ENCODE measurements at regions not wholly inside any gene's neighbourhood (a gene's known extent, or its start where the extent isn't known, plus 50 kb on each side); places are given as distances from the start of the nearest gene placed in this dataset.
"Not testable (repeated sequence)": the region's sequence is repeated elsewhere in the genome, so short reads cannot be mapped to it uniquely, and the experiment has no call there.

DNA sequence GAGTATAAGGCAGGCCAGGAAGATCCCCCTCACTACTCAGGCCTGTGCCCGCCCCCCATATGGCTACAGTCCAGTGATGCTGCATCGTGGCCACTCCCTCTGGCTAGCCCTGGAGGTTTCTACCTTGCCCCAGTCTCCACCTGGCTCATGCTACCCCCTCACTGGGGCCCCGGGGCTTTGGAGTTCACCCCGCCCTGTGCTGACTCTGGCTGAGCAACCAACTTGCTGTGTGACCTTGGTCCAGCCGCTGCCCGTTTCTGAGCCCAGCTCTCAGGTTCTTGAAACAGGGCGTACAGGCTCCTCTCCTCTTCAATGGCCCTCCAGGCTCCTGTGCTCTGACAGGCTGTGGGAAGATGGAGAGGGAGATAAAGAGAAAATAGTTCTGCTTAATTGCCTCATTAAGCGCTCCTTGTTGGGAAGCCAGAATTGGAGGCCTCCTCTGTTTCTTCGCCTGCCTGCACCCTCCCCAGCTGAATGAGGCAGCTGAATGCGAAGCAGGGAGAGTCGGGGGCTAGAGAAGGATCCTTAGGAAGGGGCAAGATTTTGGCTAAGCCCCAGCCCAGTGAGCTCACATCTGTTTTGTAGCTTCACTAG, 138.2 kb upstream of the NCOR2 start:
- DNase-seq = no peak

DNA sequence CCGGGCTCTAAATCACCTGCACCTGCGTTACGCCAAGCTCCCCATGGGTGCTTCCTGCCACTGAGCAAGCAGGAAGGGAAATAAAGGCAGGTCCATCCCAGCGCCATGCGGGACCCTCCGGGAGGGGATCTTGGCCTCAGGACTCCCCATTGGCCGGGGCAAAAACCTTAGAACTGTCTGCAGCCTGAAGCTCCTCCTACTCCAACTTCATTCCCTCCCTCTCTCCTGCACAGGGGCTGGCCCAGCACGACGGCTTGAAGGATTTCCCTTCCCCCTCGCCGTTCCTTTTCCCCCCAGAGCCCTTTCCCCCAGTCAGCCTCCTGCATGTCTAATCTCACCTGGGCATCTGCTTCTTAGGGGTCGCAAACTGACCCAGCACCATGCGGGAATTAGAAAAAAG, 137.2 kb upstream of the NCOR2 start:
- DNase-seq = no peak

DNA sequence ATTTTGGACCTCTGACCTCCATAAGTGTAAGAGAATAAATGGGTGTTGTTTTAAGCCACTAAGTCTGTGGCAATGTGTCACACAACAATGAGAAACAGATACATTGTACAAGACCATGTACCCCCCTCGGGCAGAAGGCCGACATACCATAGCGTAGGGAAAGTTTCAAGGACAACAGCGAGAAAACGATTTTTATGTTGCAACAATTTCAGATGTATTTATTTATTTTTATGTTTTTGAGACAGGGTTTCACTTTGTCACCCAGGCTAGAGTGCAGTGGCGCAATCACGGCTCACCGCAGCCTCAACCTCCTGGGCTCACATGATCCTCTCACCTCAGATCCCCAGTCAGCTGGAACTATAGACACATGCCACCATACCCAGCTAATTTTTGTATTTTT, 136.4 kb upstream of the NCOR2 start:
- DNase-seq = peak; percentile 32

DNA sequence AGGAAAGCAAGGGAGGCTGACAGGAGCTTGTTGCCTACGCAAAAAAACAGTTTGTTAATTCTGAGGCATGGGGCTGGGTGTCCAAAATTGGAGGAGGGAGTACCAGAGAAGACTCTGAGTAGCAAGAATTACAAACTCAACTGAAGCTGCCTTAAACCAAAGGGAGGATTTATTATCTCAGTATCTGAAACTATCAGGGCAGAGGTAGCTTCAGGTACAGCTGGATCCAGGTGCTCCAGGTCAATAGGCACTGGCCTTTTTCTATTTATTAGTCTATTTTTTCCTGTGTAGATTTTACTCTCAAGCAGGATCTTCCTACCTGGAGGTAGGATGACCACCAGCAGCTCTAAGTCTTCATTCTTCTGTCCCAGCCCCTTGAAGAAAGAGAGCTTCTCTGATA, 135.3 kb upstream of the NCOR2 start:
- DNase-seq = no peak

DNA sequence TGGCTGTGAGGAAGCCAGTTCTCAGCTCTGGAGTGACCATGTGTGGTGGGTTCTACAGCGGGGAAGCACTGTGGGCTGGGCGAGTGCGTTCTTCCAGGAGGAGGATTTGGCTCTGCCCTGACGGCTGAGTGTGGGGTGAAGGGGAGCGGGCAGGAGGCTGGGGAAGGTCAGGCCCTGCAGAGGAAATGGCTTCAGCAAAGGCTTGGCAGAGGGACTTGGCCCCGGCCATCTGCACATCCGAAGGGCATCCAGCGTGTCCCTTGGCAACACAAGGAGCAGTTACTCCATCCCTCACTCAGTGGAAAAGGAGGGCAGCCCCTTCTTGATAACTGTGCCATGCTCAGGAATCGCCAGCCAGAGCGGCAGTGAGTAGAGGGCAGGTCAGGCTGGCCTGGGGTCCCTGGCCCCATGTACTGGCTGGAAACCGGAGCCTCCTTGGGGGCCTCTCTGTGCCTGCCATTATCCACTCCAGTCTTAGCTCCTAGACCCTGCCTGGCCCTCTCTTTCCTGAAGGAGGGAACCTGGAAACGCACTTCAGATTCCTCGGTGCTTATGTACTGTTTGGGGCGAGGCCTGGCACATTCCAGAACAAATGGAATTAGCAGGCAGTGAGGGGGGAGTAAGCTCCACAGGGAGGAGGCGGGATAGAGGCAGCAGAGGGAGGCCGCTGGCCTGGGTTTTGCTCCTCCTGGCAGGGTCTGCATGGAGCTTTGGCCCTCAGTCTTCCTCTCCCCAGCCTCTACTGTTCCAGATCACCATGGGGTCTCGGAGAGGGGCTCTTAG, 133.6 kb upstream of the NCOR2 start:
- no peak for DNase-seq

DNA sequence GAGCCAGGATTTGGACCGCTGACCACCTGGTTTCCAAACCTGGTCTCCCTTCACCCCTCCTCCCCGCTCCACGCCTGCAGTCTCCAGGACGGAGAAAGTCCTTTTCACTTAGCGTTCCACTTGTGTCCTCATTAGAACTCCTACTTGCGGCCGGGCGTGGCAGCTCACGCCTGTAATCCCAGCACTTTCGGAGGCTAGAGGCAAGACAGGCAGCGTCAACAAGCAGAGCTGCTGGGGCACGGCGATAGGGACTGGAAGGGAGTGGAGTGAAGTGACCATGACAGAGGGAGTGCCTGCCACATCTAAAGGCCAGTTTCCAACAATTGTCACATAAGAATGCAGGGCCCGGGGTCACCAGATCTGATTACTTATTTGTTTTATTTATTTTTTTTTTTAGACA, 132.5 kb upstream of the NCOR2 start:
- DNase-seq = no peak

DNA sequence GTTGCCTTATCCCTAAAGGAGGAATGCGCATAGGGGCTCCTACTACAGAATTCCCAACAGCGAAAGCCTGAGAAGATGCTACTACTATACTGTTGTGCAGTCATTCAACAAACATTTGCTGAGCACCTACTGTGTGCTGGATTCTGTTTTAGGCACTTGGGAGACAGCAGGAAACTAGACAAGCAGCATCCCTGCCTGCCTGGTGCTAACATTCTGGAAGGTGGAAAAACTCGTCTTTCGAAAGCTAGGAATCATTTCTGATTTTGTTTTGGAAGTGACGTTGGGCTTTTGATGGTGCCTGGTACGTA, 131.5 kb upstream of the NCOR2 start:
- DNase-seq = no peak

DNA sequence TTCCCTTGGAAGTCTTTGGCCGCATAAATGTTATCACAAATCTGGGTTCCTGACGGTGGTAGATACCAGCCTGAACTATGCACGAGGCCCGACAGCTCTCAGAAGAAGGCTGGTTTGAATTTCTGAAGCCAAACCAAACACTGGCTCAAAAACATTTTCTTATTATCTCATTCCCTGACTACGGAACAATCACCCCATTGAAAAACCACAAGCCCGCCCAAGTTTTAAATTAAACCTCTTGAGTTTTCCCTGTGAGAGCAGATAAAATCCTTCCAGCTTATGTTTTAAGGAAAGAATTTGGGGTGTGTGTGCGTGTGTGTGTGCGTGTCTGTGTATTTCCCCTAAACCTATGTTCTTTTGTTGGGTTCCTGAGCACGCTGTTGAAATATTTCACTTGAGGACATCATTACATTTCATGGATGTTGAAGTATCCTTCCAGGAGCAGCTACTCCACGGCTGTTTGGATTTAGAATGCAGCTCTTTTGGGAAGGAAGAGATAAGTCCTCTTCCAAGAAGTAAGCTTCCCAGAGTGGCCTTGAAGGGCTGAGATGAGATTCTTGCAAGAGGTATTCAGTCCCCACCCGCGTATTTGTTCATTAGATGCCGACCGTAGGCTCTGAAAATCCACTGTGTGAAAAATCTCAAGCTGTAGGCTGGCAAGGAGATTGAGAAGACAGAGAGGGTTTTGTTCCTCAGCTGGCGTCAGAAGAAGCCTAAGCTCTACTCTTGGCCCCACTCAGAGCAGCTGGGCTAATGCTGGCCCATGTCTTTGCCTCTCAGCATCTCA, 131.0 kb upstream of the NCOR2 start:
- DNase-seq = peak; percentile 68

DNA sequence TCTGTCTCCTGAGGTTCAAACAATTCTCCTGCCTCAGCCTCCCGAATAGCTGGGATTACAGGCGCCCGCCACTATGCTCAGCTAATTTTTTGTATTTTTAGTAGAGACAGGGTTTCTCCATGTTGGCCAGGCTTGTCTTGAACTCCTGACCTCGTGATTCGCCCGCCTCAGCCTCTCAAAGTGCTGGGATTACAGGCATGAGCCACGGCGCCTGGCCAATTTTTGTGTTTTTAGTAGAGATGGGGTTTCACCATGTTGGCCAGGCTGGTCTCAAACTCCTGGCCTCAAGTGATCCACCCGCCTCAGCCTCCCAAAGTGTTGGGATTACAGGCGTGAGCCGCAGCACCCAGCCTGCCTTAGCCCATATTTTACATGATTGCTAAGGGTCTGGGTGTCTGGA, 130.3 kb upstream of the NCOR2 start:
- not testable (repeated sequence) for DNase-seq

DNA sequence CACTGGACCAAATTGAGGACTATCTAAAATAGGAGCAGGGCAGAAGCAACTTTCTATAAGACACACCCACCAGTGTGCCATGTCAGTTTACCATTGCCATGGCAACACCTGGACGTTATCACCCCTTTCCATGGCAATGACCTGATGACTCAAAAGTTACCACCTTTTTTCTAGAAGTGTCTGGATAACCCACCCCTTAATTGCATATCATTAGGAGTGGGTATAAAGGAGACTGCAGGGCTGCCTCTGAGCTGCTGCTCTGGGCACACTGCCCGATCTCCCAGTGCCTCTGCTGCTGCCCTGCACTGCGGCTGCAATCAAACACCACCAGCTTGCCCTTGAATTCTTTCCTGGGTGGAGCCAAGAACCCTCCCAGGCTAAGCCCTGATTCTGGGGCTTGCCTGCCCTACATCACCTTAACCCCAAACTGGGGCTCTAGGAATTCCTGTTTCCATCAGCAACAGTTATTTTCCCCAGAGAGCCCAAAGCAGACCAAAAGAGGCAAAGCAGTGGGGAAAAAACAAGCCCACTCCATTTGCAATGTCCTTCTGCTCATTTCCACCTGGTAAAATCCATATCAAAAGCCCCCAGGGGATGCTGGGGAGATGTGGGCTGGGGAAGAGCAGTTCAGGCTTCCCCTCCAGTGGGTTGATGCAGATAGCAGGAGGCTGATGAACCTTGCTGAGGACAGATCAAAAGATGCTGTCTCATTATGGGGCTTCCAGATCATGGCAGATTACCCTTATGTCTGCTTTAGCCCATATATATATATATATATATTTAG, 129.5 kb upstream of the NCOR2 start:
- DNase-seq = peak; percentile 80

DNA sequence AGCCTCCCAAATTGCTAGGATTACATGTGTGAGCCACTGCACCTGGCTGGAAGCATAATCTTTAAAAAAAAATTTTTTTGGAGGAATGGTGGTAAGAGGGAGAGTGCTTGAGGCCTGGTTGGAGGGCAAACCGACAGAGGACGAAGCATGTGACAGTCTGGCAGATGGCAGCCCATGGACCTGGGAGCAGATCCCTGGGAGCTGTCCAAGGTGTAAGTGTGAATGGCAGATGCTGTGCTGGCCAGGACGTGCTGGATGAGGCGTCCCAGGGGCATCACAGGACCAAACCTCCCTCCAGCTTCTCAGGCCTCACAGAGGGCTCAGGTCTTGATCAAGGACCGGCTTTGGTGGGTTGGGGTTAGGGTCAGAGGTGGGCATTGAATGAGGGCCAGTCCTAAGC, 128.4 kb upstream of the NCOR2 start:
- no peak for DNase-seq

DNA sequence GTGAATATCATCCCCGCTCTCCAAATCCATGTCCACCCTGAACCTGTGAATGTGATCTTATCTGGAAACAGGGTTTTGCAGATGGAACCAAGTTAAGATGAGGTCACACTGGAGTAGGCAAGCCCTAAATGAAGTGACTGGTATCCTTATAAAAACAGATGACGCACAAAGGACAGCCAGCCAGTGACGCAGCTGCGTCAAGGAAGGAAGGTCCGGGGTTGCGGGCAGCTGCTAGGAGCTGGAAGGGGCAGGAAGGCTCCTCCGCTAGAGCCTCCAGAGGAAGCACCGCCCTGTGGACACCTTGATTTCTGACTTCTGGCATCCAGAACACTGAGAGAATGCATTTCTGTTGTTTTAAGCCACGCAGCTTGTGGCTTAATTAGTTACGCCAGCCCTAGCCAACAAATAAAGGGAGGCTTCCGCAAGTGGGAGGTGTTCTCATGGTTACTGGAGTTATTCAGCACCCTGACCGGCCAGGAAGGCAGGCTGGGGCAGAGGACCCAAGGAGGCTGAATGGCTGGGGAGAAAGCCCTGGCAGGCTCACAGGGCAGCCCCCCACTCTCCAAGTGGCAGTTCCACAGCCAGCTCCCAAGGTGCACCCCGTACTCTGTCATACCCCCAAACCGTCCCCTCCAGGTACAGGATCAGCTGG, 127.6 kb upstream of the NCOR2 start:
- DNase-seq = no peak

DNA sequence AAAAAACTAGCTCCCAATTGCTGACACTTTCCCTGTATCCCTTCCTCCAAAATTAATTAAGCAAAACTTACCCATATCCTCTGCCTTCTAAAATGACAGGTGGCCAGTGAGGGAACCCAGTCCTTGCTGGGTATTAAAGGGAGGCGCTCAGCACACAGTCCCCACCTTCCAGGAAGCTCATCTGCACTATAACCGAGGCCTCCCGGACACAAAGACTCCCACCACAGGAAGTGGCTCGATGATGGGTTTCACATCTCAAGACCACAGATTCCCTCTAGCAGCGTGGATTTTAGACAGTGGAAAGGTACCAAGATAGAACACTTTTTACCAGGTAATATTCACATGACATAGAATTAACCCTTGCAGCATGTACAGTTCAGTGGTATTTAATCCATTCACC, 126.8 kb upstream of the NCOR2 start:
- peak; percentile 63 for DNase-seq

DNA sequence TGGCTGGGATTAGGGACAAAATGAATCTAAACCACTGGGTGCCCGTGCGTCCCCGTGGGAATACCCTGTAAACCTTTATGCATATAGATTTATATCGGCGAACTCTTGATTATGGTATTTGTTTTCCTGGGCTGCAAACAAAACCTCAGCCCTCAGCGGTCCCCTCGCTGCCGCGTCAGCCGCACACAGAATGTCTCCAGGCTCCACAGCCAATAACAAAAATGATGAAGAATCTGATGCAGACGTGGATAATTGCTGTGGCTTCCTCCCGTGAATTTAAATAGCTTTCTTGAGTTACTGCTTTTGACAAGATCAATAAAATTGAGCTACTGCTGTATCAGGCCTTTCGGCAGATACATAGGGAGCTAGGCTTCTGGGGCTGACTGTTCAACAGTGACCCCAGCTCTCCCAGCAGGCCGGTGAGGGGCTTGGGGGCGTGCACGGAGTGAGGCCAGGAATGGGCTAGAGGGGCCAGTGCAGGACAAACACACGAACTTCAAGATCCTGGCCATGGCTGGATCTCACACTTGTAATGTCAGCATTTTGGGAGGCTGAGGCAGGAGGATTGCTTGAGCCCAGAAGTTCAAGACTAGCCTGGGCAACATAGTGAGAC, 125.8 kb upstream of the NCOR2 start:
- no peak for DNase-seq

DNA sequence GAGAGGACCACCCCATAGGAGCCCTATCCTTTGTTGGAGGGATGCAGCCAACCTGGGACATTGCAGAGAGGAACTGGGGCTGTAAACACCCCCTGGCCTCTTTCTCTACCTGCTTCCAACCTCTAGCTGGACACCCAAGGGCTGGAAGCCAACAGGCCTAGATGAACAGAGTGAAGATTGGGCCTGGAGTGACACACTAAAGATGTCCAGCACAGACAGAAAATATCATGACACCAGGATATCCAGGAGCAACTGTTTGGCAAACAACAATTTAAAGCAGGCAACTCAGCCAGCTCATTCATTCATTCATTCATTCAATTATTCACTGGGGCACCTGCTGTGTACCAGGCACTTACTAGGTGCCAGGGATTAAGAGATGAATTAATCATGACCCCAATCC, 125.0 kb upstream of the NCOR2 start:
- DNase-seq = no peak

DNA sequence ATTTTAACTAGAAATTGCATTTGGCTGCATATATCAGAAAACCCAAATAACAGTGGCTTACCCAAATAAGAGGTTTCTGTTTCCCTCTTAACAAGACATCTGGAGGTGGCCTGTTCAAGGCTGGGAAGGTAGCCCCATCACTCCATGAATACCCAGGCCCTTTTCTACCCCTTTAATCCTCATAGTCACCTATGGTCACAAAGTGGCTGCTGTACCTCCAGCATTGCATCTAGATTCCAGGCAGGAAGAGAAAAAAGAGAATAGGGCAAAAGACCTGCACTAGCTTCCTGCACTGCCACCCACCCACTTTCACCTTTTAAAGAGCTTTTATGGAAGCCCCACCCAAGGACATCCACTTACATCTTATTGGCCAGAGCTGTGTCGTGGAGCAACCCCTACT, 124.0 kb upstream of the NCOR2 start:
- DNase-seq = no peak

DNA sequence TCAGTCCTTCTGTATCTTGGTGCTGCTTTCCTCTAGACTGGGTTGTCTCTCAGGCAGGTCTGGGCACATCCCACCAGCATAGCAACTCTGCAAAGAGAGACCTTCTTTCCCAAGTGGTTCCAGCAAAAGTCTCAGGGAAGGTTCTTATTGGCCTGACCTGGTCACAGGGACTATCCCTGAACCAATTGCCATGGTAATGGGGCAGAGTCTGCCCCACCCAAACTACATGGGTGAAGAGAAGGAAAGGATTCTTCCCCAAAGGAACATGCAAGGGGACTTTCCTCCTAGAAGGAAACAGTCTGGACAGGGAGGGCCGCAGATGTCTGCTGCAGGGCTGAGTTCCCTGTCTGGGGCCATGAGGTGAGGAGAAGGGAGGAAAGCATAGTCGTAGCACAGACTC, 122.2 kb upstream of the NCOR2 start:
- no peak for DNase-seq

DNA sequence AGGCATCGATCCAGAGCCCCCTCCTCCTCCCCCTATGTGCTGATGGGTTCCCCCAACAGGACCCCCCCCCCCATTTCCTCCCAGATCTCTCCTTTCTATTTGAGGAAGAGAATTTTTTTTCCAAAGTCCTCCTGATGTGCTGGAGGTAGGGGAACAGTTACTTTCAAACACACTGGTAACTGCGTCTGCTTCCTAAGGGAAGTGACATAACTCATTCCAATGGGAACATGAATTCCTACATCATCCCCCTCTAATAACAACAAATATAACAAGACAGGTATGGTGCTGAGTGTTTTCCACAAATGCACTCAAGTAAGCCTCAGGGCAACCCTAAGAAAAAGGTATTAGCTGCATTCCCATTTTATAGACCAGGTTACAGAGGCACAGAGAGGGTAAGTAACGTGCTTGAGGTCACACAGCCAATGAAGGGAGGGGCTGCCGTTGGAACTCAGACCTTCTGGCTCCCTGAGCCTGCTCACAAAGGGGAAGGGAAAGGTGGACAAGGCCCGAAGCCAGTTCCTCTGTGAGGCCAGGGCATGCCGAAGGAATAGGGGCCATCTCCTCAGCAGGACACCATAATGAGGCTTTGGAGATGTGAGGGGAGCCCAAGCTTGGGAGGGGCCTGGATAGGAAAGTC, 121.1 kb upstream of the NCOR2 start:
- DNase-seq = no peak

DNA sequence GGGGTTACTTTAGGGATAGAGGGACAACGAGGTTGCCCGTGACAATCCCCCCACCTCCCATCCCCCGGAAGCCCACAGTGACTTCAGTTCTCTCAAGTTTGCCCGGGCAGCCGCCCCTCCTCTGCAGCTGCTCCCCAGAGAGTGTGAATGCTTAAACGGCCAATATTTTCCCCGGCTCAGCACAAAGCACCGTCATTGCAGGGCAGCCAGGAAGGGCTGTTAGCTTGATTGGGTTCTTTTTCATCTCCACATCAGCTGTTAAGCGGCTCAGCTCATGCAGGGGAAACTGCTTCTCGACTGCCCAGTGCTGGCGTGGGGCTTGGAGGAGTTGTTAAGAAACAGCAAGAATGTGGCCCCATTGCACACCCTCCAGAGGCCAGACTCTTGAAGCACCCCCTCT, 120.5 kb upstream of the NCOR2 start:
- DNase-seq = peak; percentile 65

DNA sequence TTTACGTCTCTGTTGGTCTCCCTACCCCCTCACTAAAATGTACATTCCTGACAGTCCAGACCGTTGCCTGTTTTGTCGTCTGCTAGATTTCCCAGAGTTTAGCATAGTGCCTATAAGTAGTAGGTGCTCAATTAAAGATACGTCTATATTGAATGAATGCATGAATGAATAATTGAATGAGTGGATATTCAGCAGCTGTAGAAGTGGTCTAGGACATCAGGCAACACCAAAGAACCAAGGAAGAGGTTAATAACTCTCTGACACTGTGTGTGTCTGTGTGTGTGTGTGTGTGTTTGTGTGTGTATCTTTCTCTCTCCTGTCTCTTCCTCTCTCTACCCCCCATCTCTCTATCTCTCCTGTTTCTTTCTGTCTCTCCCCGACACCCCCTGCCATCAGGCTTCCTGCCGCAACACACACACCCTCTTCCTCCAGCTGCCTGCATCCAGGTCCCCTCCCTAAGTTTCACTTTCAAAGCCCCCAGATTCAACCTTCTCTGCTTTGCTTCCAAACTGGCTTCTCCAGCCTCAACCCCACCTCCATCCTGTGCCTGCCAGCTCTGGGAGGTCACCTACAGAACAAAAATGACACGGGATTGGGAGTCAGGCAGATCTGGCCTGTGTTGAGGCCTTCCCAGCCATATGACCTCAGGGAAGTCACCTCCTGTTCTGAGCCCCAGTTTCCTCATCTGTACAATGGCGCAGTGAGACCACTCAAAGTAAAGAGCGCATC, 119.9 kb upstream of the NCOR2 start:
- DNase-seq = peak; percentile 35
